OCI-LY1 (cell line): ENCODE measurements at regions not wholly inside any gene's neighbourhood (a gene's known extent, or its start where the extent isn't known, plus 50 kb on each side); places are given as distances from the start of the nearest gene placed in this dataset.
"Not testable (repeated sequence)": the region's sequence is repeated elsewhere in the genome, so short reads cannot be mapped to it uniquely, and the experiment has no call there.

ENCODE experiments used
- CTCF ChIP-seq: fragments of 200-600 bp; sonication (generic), shearing (Covaris generic); IDR thresholded peaks from 2 replicates; pipeline ENCODE4 v1.5.1; 2017; ENCODE audit warnings: mild to moderate bottlenecking, antibody characterized with exemption, low read length, moderate library complexity, mixed read lengths
- EZH2 ChIP-seq: fragments of 200-600 bp; sonication (generic), shearing (Covaris generic); IDR thresholded peaks from 2 replicates; pipeline ENCODE4 v1.8.0; 2017; ENCODE audit warnings: borderline replicate concordance, mixed run types, mild to moderate bottlenecking, antibody characterized with exemption, low read length, moderate library complexity, mixed read lengths

- TF ChIP-seq EZH2, CTCF: not testable (repeated sequence)
These were observed 114.1 kb upstream of the HMX1 start for GRCh38 chr4:8985786-8986185.
